Panc1 (cell line): ENCODE measurements at regions not wholly inside any gene's neighbourhood (a gene's known extent, or its start where the extent isn't known, plus 50 kb on each side); places are given as distances from the start of the nearest gene placed in this dataset.
"Not testable (repeated sequence)": the region's sequence is repeated elsewhere in the genome, so short reads cannot be mapped to it uniquely, and the experiment has no call there.

ENCODE experiments used
- ATAC-seq: fragments of 200-7000 bp; cut with Tn5 transposase; 2 replicates; pipeline ENCODE4 v1.9.1; 2020; ENCODE audit warnings: mild to moderate bottlenecking, moderate library complexity
- BruUV-seq: library from RNA; stranded (reverse); fragments of 400-500 nt; replicated peaks from 2 replicates; lab custom pipeline; 2021; lab: Mats Ljungman, UMichigan
- CTCF ChIA-PET: fragments of 300-600 bp; sonication (Branson Sonifier 250); formaldehyde crosslinking; loops from one replicate; lab custom pipeline; 2022; ENCODE audit warnings: antibody characterized with exemption; lab: Charles Lee
- POLR2A ChIA-PET: fragments of 300-600 bp; sonication (Branson Sonifier 250); formaldehyde crosslinking; loops from one replicate; lab custom pipeline; 2022; ENCODE audit warnings: antibody characterized with exemption; lab: Charles Lee
- DNase-seq: peaks from one replicate; pipeline ENCODE4 v3.0.0-alpha.2; 2010; ENCODE audit warnings: low read depth, low spot score
- H3K27ac ChIP-seq: 2 replicates; pipeline ENCODE4 v1.5.1; 2011; ENCODE audit warnings: mild to moderate bottlenecking, low read length, inconsistent platforms
- H3K27me3 ChIP-seq: fragments of 200-500 bp; sonication (Bioruptor generic); 2 replicates; pipeline ENCODE4 v1.6.0; 2014; ENCODE audit warnings: low read length, inconsistent platforms; ENCODE audit not compliant: control insufficient read depth, insufficient read depth
- H3K36me3 ChIP-seq: fragments of 200-500 bp; sonication (Bioruptor generic); 2 replicates; pipeline ENCODE4 v1.5.1; 2014; ENCODE audit warnings: inconsistent platforms, mild to moderate bottlenecking, low read length, moderate library complexity; ENCODE audit not compliant: control insufficient read depth, insufficient read depth
- H3K4me1 ChIP-seq: 2 replicates; pipeline ENCODE4 v1.5.1; 2011; ENCODE audit warnings: inconsistent platforms, mild to moderate bottlenecking, low read length, moderate library complexity; ENCODE audit not compliant: control insufficient read depth, insufficient read depth
- H3K4me3 ChIP-seq, 2 experiments: 2 replicates each; pipeline ENCODE4 v1.5.1; 2011 to 2012; ENCODE audit warnings: low read depth in 2 of 2, low read length in 2 of 2, mild to moderate bottlenecking in 2 of 2, inconsistent platforms in 1 of 2, moderate library complexity in 1 of 2
- H3K9me3 ChIP-seq: fragments of 200-500 bp; sonication (Bioruptor generic); 2 replicates; pipeline ENCODE4 v1.5.1; 2014; ENCODE audit warnings: low read depth, mild to moderate bottlenecking, inconsistent platforms, low read length, moderate library complexity; ENCODE audit not compliant: control insufficient read depth, insufficient read depth
- CTCF ChIP-seq: fragments of 450-650 bp; IDR thresholded peaks from 2 replicates; pipeline ENCODE4 v1.5.1; 2017; ENCODE audit warnings: mild to moderate bottlenecking
- POLR2AphosphoS5 ChIP-seq: IDR thresholded peaks from 2 replicates; pipeline ENCODE4 v1.6.1; 2012; ENCODE audit warnings: mild to moderate bottlenecking, low read depth, low read length, moderate library complexity
- REST ChIP-seq, 2 experiments: IDR thresholded peaks; 2 replicates each; pipeline ENCODE4 v1.6.1; 2011 to 2012; ENCODE audit warnings: low read depth in 2 of 2, control low read depth in 1 of 2, low read length in 1 of 2, mild to moderate bottlenecking in 1 of 2, moderate library complexity in 1 of 2; ENCODE audit not compliant: insufficient read depth in 1 of 2
- SIN3A ChIP-seq: IDR thresholded peaks from 2 replicates; pipeline ENCODE4 v1.6.1; 2012; ENCODE audit warnings: low read depth, mild to moderate bottlenecking, low read length, moderate library complexity, borderline replicate concordance; ENCODE audit not compliant: insufficient read depth
- TCF7L2 ChIP-seq: IDR thresholded peaks from 2 replicates; pipeline ENCODE4 v1.6.1; 2011; ENCODE audit warnings: mild to moderate bottlenecking, low read depth, low read length, inconsistent platforms
- in situ Hi-C: cut with HindIII; loops from 2 replicates; pipeline ENCODE4 v1.10.0; 2016; ENCODE audit warnings: low sequenced_read_pairs, low pct_unique_long_range_greater_than_20kb
- intact Hi-C: fragments of 100-400 bp; cut with micrococcal nuclease; formaldehyde crosslinking; loops from one replicate; pipeline ENCODE4 v1.10.0; 2022; ENCODE audit not compliant: unreplicated experiment

GRCh38 chr5:44997506-44997905 lies 188.8 kb downstream of the MRPS30 start:
- BruUV-seq = no TSS peak
- Histone ChIP-seq H3K36me3 (no peaks in the 10 kb centered on the region), H3K4me3 (no peak overlapping the region), H3K27me3 (no peaks in the 10 kb centered on the region), H3K27ac (no peak overlapping the region), H3K4me1 (no peaks in the 10 kb centered on the region), H3K9me3 (no peaks in the 10 kb centered on the region)
- no peak for DNase-seq
- in situ Hi-C loops (no loop called here), intact Hi-C loops (no loop called here)
- POLR2A ChIA-PET = no interaction called here
- ATAC-seq = no peak
- CTCF ChIA-PET = no interaction called here
- TF ChIP-seq POLR2AphosphoS5 = no peak
- TF ChIP-seq SIN3A = no peak
- TF ChIP-seq REST (IDR thresholded peaks at IDR 0.05; ENCODE audit: insufficient read depth in 1 of 2, low read depth in 2 of 2, low read length in 1 of 2) = no peak
- no peak for TF ChIP-seq CTCF
- TF ChIP-seq TCF7L2 = no peak

- H3K4me3 ChIP-seq, in situ Hi-C loops, POLR2A ChIA-PET, H3K4me1 ChIP-seq, H3K27ac ChIP-seq, CTCF ChIA-PET, H3K9me3 ChIP-seq, DNase-seq, H3K36me3 ChIP-seq, ATAC-seq, BruUV-seq, intact Hi-C loops, H3K27me3 ChIP-seq: not testable (repeated sequence)
Measured at GRCh38 chr5:45007102-45007501, 198.4 kb downstream of the MRPS30 start.

GRCh38 chr5:45017568-45017967 lies 208.8 kb downstream of the MRPS30 start:
- TF ChIP-seq TCF7L2 (no peak), REST (IDR thresholded peaks at IDR 0.05; ENCODE audit: insufficient read depth in 1 of 2, low read depth in 2 of 2, low read length in 1 of 2) (no peak), CTCF (no peak), SIN3A (no peak), POLR2AphosphoS5 (no peak)
- DNase-seq (no peak), ATAC-seq (no peak)
- POLR2A ChIA-PET = no interaction called here
- CTCF ChIA-PET = no interaction called here
- H3K27me3 ChIP-seq = no peaks in the 10 kb centered on the region
- H3K27ac ChIP-seq = no peak overlapping the region
- H3K9me3 ChIP-seq = no peaks in the 10 kb centered on the region
- BruUV-seq = no TSS peak
- H3K36me3 ChIP-seq = no peaks in the 10 kb centered on the region
- H3K4me1 ChIP-seq = no peaks in the 10 kb centered on the region
- in situ Hi-C loops = no loop called here
- intact Hi-C loops = no loop called here
- no peak overlapping the region for H3K4me3 ChIP-seq
